Stomach (tissue), 8 donors: ENCODE measurements at regions not wholly inside any gene's neighbourhood (a gene's known extent, or its start where the extent isn't known, plus 50 kb on each side); places are given as distances from the start of the nearest gene placed in this dataset.

Source experiments
- DNase-seq, 2 donors: peaks; one replicate each; pipeline versions ENCODE4 v3.0.0 to v3.0.0-alpha.2; 2013 to 2019
- H3K27ac ChIP-seq, 5 donors: fragments of 200-600 bp in 4 of 5; sonication (generic) in 4 of 5; one replicate each; pipeline ENCODE4 v1.5.1; 2013 to 2019; ENCODE audit warnings: mild to moderate bottlenecking in 1 of 5, moderate library complexity in 1 of 5
- H3K27me3 ChIP-seq, 3 donors: fragments of 200-600 bp; sonication (generic); one replicate each; pipeline ENCODE4 v1.5.1; 2017 to 2019; ENCODE audit warnings: mixed run types in 1 of 3
- H3K36me3 ChIP-seq, 4 donors: fragments of 200-600 bp; sonication (generic); 1 replicate in 3 of 4; 2 replicates in 1 of 4; pipeline ENCODE4 v1.5.1; 2016 to 2019
- H3K4me1 ChIP-seq, 4 donors: fragments of 200-600 bp; sonication (generic); one replicate each; pipeline ENCODE4 v1.5.1; 2016 to 2019
- H3K4me3 ChIP-seq, 4 donors: fragments of 200-600 bp; sonication (generic) in 3 of 4; one replicate each; pipeline ENCODE4 v1.5.1; 2016 to 2019; ENCODE audit warnings: mild to moderate bottlenecking in 1 of 4
- H3K9me3 ChIP-seq, 4 donors: fragments of 200-600 bp; sonication (generic); one replicate each; pipeline ENCODE4 v1.5.1; 2016 to 2019
- EP300 ChIP-seq: sonication (generic); formaldehyde crosslinking; IDR thresholded peaks from one replicate; pipeline ENCODE4 v1.6.1; 2017; ENCODE audit warnings: antibody characterized with exemption
- POLR2A ChIP-seq, 4 donors: fragments of 450-650 bp; IDR thresholded peaks; one replicate each; pipeline ENCODE4 v1.6.1; 2016; ENCODE audit warnings: antibody characterized with exemption in 4 of 4, control low read depth in 2 of 4, mild to moderate bottlenecking in 1 of 4, moderate library complexity in 1 of 4
- POLR2AphosphoS5 ChIP-seq, 3 donors: sonication (generic); formaldehyde crosslinking; IDR thresholded peaks; one replicate each; pipeline ENCODE4 v1.6.1; 2016; ENCODE audit warnings: antibody characterized with exemption in 3 of 3
- WGBS, 5 donors: extraction: QIAGEN DNeasy Blood & Tissue Kit in 3 of 5; methylation state at CpG; one replicate each; pipeline versions ENCODE4 v1.1.5 to v1.1.7; 2013 to 2018; 5-methylcytosine and 5-hydroxymethylcytosine counted together
- intact Hi-C: fragments of 100-400 bp; cut with DNase I; formaldehyde crosslinking; loops from one replicate; pipeline ENCODE4 v1.15.1; 2023; ENCODE audit warnings: low total_unique reads
- TF ChIP-seq, protein P1 (sequence below), 7 experiments: fragments of 450-650 bp in 4 of 7; fragments of 200-600 bp in 3 of 7; sonication (generic) in 3 of 7; IDR thresholded peaks; one replicate each; pipeline ENCODE4 v1.5.1; 2016 to 2019; ENCODE audit warnings: antibody characterized with exemption in 7 of 7, control low read depth in 2 of 7, mild to moderate bottlenecking in 1 of 7
- donor health status: healthy with polysubstance abuse.
- donor health status: Bipolar disorder and iron deficiency.
- donor health status: healthy.

DNA sequence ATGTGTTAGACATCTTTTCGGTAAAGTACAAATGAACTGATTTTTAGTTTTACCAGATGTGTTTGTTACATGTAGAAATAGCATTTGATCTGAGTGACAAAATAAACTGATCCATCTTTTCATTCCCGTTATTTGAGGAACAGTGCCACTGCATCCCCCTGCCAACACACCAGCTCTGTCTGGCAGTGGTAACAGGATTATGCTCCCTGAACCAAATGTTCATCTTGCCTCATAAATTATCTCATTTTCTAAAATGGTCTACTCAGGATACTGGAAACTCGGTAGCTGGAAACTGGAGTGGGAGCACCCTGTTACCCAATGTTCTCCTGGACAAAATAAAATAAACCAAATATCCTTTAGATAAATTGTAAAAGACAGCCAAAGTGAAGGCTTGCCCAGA, 171.6 kb downstream of the FAT4 start:
- Histone ChIP-seq H3K27ac (no peak overlapping the region), H3K4me3 (no peak overlapping the region), H3K4me1 (no peaks in the 10 kb centered on the region), H3K36me3 (peaks cover 0 to 42% (median 22%) of the 10 kb centered on the region in 4 donors), H3K9me3 (no peaks in the 10 kb centered on the region), H3K27me3 (no peaks in the 10 kb centered on the region)
- no peak for DNase-seq
- intact Hi-C loops = no loop called here
- 80 to 90% (median 84%) methylated on average over 3 of the region's 3 CpGs for WGBS, 5 donors
- no peak for TF ChIP-seq EP300

DNA sequence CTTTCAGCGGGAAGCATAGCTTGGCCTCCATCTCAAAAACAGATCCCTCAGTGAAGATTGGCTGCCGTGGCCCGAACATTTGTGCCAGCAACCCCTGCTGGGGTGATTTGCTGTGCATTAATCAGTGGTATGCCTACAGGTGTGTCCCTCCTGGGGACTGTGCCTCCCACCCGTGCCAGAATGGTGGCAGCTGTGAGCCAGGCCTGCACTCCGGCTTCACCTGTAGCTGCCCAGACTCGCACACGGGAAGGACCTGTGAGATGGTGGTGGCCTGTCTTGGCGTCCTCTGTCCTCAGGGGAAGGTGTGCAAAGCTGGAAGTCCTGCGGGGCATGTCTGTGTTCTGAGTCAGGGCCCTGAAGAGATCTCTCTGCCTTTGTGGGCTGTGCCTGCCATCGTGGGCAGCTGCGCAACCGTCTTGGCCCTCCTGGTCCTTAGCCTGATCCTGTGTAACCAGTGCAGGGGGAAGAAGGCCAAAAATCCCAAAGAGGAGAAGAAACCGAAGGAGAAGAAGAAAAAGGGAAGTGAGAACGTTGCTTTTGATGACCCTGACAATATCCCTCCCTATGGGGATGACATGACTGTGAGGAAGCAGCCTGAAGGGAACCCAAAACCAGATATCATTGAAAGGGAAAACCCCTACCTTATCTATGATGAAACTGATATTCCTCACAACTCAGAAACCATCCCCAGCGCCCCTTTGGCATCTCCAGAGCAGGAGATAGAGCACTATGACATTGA, 175.4 kb downstream of the FAT4 start:
- intact Hi-C loops = no loop called here
- Histone ChIP-seq H3K9me3 (no peaks in the 10 kb centered on the region), H3K36me3 (peaks cover 0 to 35% (median 15%) of the 10 kb centered on the region in 4 donors), H3K27me3 (no peaks in the 10 kb centered on the region), H3K27ac (no peak overlapping the region), H3K4me1 (no peaks in the 10 kb centered on the region), H3K4me3 (no peak overlapping the region)
- no peak for DNase-seq
- TF ChIP-seq, protein P1, sequence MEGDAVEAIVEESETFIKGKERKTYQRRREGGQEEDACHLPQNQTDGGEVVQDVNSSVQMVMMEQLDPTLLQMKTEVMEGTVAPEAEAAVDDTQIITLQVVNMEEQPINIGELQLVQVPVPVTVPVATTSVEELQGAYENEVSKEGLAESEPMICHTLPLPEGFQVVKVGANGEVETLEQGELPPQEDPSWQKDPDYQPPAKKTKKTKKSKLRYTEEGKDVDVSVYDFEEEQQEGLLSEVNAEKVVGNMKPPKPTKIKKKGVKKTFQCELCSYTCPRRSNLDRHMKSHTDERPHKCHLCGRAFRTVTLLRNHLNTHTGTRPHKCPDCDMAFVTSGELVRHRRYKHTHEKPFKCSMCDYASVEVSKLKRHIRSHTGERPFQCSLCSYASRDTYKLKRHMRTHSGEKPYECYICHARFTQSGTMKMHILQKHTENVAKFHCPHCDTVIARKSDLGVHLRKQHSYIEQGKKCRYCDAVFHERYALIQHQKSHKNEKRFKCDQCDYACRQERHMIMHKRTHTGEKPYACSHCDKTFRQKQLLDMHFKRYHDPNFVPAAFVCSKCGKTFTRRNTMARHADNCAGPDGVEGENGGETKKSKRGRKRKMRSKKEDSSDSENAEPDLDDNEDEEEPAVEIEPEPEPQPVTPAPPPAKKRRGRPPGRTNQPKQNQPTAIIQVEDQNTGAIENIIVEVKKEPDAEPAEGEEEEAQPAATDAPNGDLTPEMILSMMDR (IDR thresholded peaks at IDR 0.05) = no peak
- 83 to 90% (median 89%) methylated on average over 14 to 15 of the region's 15 CpGs for WGBS, 5 donors

DNA sequence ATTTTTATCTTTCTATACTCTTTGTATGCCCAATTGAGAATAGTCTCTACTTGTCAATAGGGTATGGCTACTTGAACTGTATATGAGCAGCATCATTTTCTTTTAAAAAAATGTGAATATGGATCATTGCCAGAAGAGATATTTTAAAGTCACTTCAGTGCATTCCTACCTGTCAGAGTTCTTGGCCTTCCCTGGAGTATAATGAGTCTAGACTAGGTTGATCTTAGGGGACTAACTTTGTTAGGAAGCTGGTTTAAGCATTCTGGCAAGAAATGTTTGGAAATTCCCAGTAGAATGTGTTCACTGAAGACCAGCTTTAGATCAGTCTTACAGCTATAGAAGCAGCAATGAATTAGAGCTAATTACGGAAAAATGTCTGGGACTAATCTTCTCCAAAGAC, 178.2 kb downstream of the FAT4 start:
- TF ChIP-seq EP300 = no peak
- no peak for TF ChIP-seq POLR2AphosphoS5 (IDR thresholded peaks at IDR 0.05)
- no peak for TF ChIP-seq POLR2A (IDR thresholded peaks at IDR 0.05)
- TF ChIP-seq, protein P1 (IDR thresholded peaks at IDR 0.05) = no peak
- intact Hi-C loops = no loop called here
- Histone ChIP-seq H3K27me3 (no peaks in the 10 kb centered on the region), H3K4me3 (no peak overlapping the region), H3K36me3 (peaks cover 0 to 26% (median 12%) of the 10 kb centered on the region in 4 donors), H3K4me1 (no peaks in the 10 kb centered on the region), H3K27ac (no peak overlapping the region), H3K9me3 (no peaks in the 10 kb centered on the region)
- WGBS, 5 donors = 83 to 95% (median 94%) methylated on average over 1 of the region's 1 CpG
- DNase-seq = no peak

DNA sequence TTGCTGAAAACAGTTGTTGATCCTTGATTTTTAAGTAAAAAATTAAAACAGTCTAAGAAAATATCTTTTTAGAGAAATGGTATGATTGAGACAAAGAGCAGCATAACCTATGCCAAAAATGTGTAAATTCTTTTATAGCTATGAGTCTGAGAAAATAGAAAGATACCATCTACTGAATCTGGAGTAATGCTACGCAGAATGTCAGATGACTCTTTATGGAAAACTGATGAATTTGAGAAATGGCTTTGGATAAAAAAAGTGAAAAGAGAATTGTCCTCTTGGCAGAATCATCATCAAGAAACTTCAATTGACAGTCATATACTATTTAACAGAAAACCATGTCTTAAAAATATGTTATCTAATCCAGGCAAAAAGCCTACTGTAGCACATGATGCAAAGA, 183.1 kb downstream of the FAT4 start:
- no peaks in the 10 kb centered on the region for H3K9me3 ChIP-seq
- no peak for DNase-seq
- no peak overlapping the region for H3K4me3 ChIP-seq
- H3K36me3 ChIP-seq = no peaks in the 10 kb centered on the region
- H3K4me1 ChIP-seq = no peaks in the 10 kb centered on the region
- no peaks in the 10 kb centered on the region for H3K27me3 ChIP-seq
- no peak for TF ChIP-seq EP300
- TF ChIP-seq, protein P1 (IDR thresholded peaks at IDR 0.05) = no peak
- no peak for TF ChIP-seq POLR2A (IDR thresholded peaks at IDR 0.05)
- no peak for TF ChIP-seq POLR2AphosphoS5 (IDR thresholded peaks at IDR 0.05)
- intact Hi-C loops = no loop called here
- H3K27ac ChIP-seq = no peak overlapping the region
- WGBS, 5 donors = 91 to 98% (median 94%) methylated on average over 1 of the region's 1 CpG

DNA sequence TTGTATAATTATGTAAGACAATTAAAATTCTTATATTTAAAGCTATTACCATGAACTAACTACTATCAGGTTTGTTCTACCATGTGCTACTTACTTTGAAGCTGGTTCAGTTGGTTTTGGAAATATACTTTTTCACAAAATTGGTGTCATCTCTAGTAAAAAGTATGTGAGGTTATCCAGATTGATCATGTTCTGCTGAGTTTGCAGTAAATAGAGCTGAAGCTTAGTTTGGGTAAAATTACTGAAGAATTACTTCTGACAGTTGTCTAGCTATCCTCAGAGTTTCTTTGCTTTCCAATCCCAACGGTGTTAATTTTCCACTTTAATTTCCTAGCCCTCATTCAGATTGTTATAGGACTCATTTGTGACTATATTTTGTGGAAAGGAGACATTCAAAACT, 184.2 kb downstream of the FAT4 start:
- DNase-seq = no peak
- 79 to 94% (median 80%) methylated on average over 1 of the region's 1 CpG for WGBS, 5 donors

More for the DNA sequence above, 184.2 kb downstream of the FAT4 start:
- TF ChIP-seq POLR2AphosphoS5 (IDR thresholded peaks at IDR 0.05) (no peak), POLR2A (IDR thresholded peaks at IDR 0.05) (no peak), EP300 (no peak)
- H3K27me3 ChIP-seq = no peaks in the 10 kb centered on the region
- H3K4me1 ChIP-seq = no peaks in the 10 kb centered on the region
- no peaks in the 10 kb centered on the region for H3K9me3 ChIP-seq
- no peaks in the 10 kb centered on the region for H3K36me3 ChIP-seq
- no peak overlapping the region for H3K4me3 ChIP-seq
- no peak overlapping the region for H3K27ac ChIP-seq
- intact Hi-C loops = no loop called here
